A549 (cell line): ENCODE measurements at regions not wholly inside any gene's neighbourhood (a gene's known extent, or its start where the extent isn't known, plus 50 kb on each side); places are given as distances from the start of the nearest gene placed in this dataset.

Experiments
- ATAC-seq, 2 experiments: fragments of 200-7000 bp in 1 of 2; fragments of >200 bp in 1 of 2; cut with Nextera tagmentation in 1 of 2; cut with Tn5 transposase in 1 of 2; 3 replicates each; pipeline versions ENCODE4 v1.8.0 to v1.9.1; 2018 to 2020; ENCODE audit warnings: mild to moderate bottlenecking in 1 of 2, moderate library complexity in 1 of 2
- CTCF ChIA-PET: fragments of 300-600 bp; sonication (Branson Sonifier 250); formaldehyde crosslinking; extraction: SDS; loops from one replicate; lab custom pipeline; 2021; ENCODE audit warnings: antibody characterized with exemption, inconsistent platforms; lab: Yijun Ruan, JAX
- POLR2A ChIA-PET: fragments of 350-600 bp; formaldehyde crosslinking; extraction: SDS; loops from one replicate; lab custom pipeline; 2021; ENCODE audit warnings: antibody characterized with exemption, inconsistent platforms; lab: Yijun Ruan, JAX
- DNase-seq, 2 experiments: peaks; one replicate each; pipeline versions ENCODE4 v3.0.0 to v3.0.0-alpha.2; 2011 to 2016; ENCODE audit warnings: low read depth in 1 of 2, low spot score in 1 of 2
- FAIRE-seq: peaks from 2 replicates; lab custom pipeline; 2011; peaks lifted over from hg19 to GRCh38; lab: Jason Lieb, UNC
- H3K27ac ChIP-seq, 2 experiments: fragments of >200 bp; sonication (Bioruptor Twin); formaldehyde crosslinking; 3 replicates each; pipeline ENCODE4 v1.5.1; 2016 to 2017
- H3K4me1 ChIP-seq: fragments of >200 bp; sonication (Bioruptor Twin); formaldehyde crosslinking; 3 replicates; pipeline ENCODE4 v1.6.1; 2016
- H3K4me2 ChIP-seq: fragments of >200 bp; sonication (Bioruptor Twin); formaldehyde crosslinking; 3 replicates; pipeline ENCODE4 v1.6.1; 2016
- H3K4me3 ChIP-seq: fragments of >200 bp; sonication (Bioruptor Twin); formaldehyde crosslinking; 3 replicates; pipeline ENCODE4 v1.5.1; 2016
- H3K9me3 ChIP-seq: fragments of >200 bp; sonication (Bioruptor Twin); formaldehyde crosslinking; 3 replicates; pipeline ENCODE4 v1.6.1; 2016
- BHLHE40 ChIP-seq: IDR thresholded peaks from 2 replicates; pipeline ENCODE4 v1.6.1; 2012; ENCODE audit warnings: low read depth, low read length, inconsistent platforms
- CBX8 ChIP-seq: fragments of 200-600 bp; sonication (generic); IDR thresholded peaks from 2 replicates; pipeline ENCODE4 v1.6.1; 2016
- CHD4 ChIP-seq: fragments of 200-600 bp; sonication (generic); IDR thresholded peaks from 2 replicates; pipeline ENCODE4 v1.6.1; 2016; ENCODE audit warnings: antibody characterized with exemption, mild to moderate bottlenecking, borderline replicate concordance
- CTCF ChIP-seq: fragments of >200 bp; sonication (Bioruptor Twin); formaldehyde crosslinking; IDR thresholded peaks from 3 replicates; pipeline ENCODE4 v1.5.1; 2016
- EHF ChIP-seq: fragments of 250-450 bp; sonication (Bioruptor Pico); IDR thresholded peaks from 2 replicates; pipeline ENCODE4 v1.5.0; 2020; ENCODE audit warnings: mild to moderate bottlenecking
- EHMT2 ChIP-seq: fragments of 200-600 bp; sonication (generic); IDR thresholded peaks from 2 replicates; pipeline ENCODE4 v1.6.1; 2016; ENCODE audit warnings: antibody characterized with exemption, low read depth, mild to moderate bottlenecking, moderate library complexity
- FOSL2 ChIP-seq, 2 experiments: fragments of 450-650 bp in 1 of 2; fragments of >200 bp in 1 of 2; sonication (Bioruptor Twin) in 1 of 2; formaldehyde crosslinking; IDR thresholded peaks; 2 replicates each; pipeline versions ENCODE4 v1.5.0 to v1.6.1; 2016 to 2020; ENCODE audit warnings: mild to moderate bottlenecking in 1 of 2, moderate library complexity in 1 of 2
- HDAC2 ChIP-seq: fragments of 200-600 bp; sonication (generic); IDR thresholded peaks from 2 replicates; pipeline ENCODE4 v1.6.1; 2016
- HEYL ChIP-seq: fragments of 250-450 bp; sonication (Bioruptor Pico); IDR thresholded peaks from 2 replicates; pipeline ENCODE4 v1.8.0; 2021; ENCODE audit warnings: mild to moderate bottlenecking, moderate library complexity
- HMGXB4 ChIP-seq: fragments of 250-450 bp; sonication (Bioruptor Pico); IDR thresholded peaks from 2 replicates; pipeline ENCODE4 v1.5.0; 2021; ENCODE audit warnings: mild to moderate bottlenecking, moderate library complexity, borderline replicate concordance
- HOXB5 ChIP-seq: fragments of 250-450 bp; sonication (Bioruptor Pico); IDR thresholded peaks from 2 replicates; pipeline ENCODE4 v1.5.0; 2020; ENCODE audit warnings: mild to moderate bottlenecking, moderate library complexity
- JUN ChIP-seq, 2 experiments: fragments of >200 bp; sonication (Bioruptor Twin); formaldehyde crosslinking; IDR thresholded peaks; 2 replicates in 1 of 2; 3 replicates in 1 of 2; pipeline ENCODE4 v1.6.1; 2016 to 2017
- KDM5A ChIP-seq: fragments of 200-600 bp; sonication (generic); IDR thresholded peaks from 2 replicates; pipeline ENCODE4 v1.6.1; 2016; ENCODE audit warnings: antibody characterized with exemption, mild to moderate bottlenecking
- MAFK ChIP-seq: fragments of 450-650 bp; IDR thresholded peaks from 2 replicates; pipeline ENCODE4 v1.6.1; 2014; ENCODE audit not compliant: partially characterized antibody
- MAZ ChIP-seq: fragments of 150-350 bp; IDR thresholded peaks from 2 replicates; pipeline ENCODE4 v1.6.1; 2014; ENCODE audit warnings: antibody characterized with exemption, low read depth, low read length, borderline replicate concordance
- NFE2L2 ChIP-seq: fragments of 150-350 bp; conservative IDR thresholded peaks from 2 replicates; pipeline ENCODE4 v1.6.1; 2014; ENCODE audit warnings: low read length
- NPAS2 ChIP-seq: fragments of 250-450 bp; sonication (Bioruptor Pico); IDR thresholded peaks from 2 replicates; pipeline ENCODE4 v1.8.0; 2022; ENCODE audit warnings: mild to moderate bottlenecking, moderate library complexity, borderline replicate concordance
- PHF8 ChIP-seq: fragments of 200-600 bp; sonication (generic); IDR thresholded peaks from 2 replicates; pipeline ENCODE4 v1.6.1; 2016; ENCODE audit warnings: low read depth, mild to moderate bottlenecking, antibody characterized with exemption, moderate library complexity, borderline replicate concordance
- POLR2AphosphoS2 ChIP-seq: conservative IDR thresholded peaks from 2 replicates; pipeline ENCODE4 v1.6.1; 2012; ENCODE audit warnings: low read length, improper control_type of control experiment, inconsistent platforms
- RCOR1 ChIP-seq: fragments of 150-350 bp; IDR thresholded peaks from 2 replicates; pipeline ENCODE4 v1.6.1; 2014; ENCODE audit warnings: antibody characterized with exemption, low read length, low read depth
- RFX5 ChIP-seq: fragments of 450-650 bp; IDR thresholded peaks from 2 replicates; pipeline ENCODE4 v1.7.1; 2014; ENCODE audit warnings: antibody characterized with exemption, mild to moderate bottlenecking, moderate library complexity
- RNF2 ChIP-seq: fragments of 200-600 bp; sonication (generic); IDR thresholded peaks from 2 replicates; pipeline ENCODE4 v1.6.1; 2016; ENCODE audit warnings: low read depth, mild to moderate bottlenecking, antibody characterized with exemption, moderate library complexity, borderline replicate concordance
- SMC3 ChIP-seq: fragments of >200 bp; sonication (Bioruptor Twin); formaldehyde crosslinking; IDR thresholded peaks from 3 replicates; pipeline ENCODE4 v1.6.1; 2018; ENCODE audit warnings: inconsistent platforms
- TFCP2L1 ChIP-seq: fragments of 250-450 bp; sonication (Bioruptor Pico); IDR thresholded peaks from 2 replicates; pipeline ENCODE4 v1.5.0; 2021; ENCODE audit warnings: mild to moderate bottlenecking
- TP53 ChIP-seq: fragments of 250-450 bp; sonication (Bioruptor Pico); IDR thresholded peaks from 2 replicates; pipeline ENCODE4 v1.5.0; 2021; ENCODE audit warnings: mild to moderate bottlenecking, moderate library complexity
- WGBS: methylation state at CpG from one replicate; pipeline ENCODE4 v1.1.6; 2017; ENCODE audit errors: missing lambda C conversion rate; 5-methylcytosine and 5-hydroxymethylcytosine counted together

DNA sequence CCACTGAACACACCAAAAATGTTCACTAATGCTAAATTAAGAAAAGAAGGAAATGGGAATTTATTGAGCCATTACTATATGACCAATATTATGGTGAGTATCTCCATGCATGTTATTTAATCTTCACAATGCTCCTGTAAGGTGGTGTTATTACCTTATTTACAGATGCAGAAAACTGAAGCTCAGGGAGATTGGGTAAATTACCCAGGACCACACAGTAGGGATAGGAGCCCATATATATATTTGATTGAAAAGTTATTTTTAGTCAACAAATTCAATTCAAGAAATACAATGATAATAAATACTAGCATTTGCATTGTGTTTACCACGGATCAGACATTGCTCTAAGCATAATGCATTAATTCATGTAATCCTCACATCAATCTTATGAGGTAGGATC, 202.2 kb upstream of the FBXO11 start:
- Histone ChIP-seq H3K4me1 (peaks cover 45% of the 10 kb centered on the region), H3K27ac (peak overlapping the region in 1 of 2 experiments; percentile 82; a peak in 3 of 6 replicates), H3K4me3 (no peak overlapping the region), H3K9me3 (no peaks in the 10 kb centered on the region), H3K4me2 (no peak overlapping the region)
- ChIA-PET CTCF (interaction anchor here (0.7 to 6.7 kb wide), 9 partner anchors 201 to 668 kb away, joined by 3 to 135 read pairs (median 9); partner anchors contain the start of gene FBXO11), POLR2A (no interaction called here)
- FAIRE-seq, result no peak
- no peak for DNase-seq
- TF ChIP-seq POLR2AphosphoS2 (no peak), FOSL2 (IDR thresholded peaks at IDR 0.05) (no peak), FOSL2 (CRISPR knock-in tag; IDR thresholded peaks at IDR 0.05) (no peak), MAFK (no peak), SMC3 (no peak), TFCP2L1 (CRISPR knock-in tag) (no peak), CBX8 (no peak), EHF (CRISPR knock-in tag) (no peak), CTCF (no peak), HEYL (CRISPR knock-in tag) (no peak), HOXB5 (no peak), NPAS2 (CRISPR knock-in tag) (no peak), NFE2L2 (no peak), HMGXB4 (CRISPR knock-in tag) (no peak), BHLHE40 (no peak), RCOR1 (no peak), HDAC2 (no peak)
- WGBS, result 78% methylated on average over 1 of the region's 1 CpG
- no peak for ATAC-seq

GRCh38 chr2:48109491-48110204, 203.3 kb upstream of the FBXO11 start:
- no peaks in the 10 kb centered on the region for H3K9me3 ChIP-seq
- FAIRE-seq, result no peak
- peak overlapping the region; percentile 12 to 52; a peak in 4 of 6 replicates for H3K27ac ChIP-seq
- ChIA-PET POLR2A (no interaction called here), CTCF (interaction anchor here (0.6 to 6.7 kb wide), 9 partner anchors 144 to 490 kb away, joined by 3 to 135 read pairs (median 4); no protein-coding TSS in a partner anchor)
- no peak for DNase-seq
- TF ChIP-seq SMC3 (no peak), MAZ (no peak), PHF8 (no peak), HMGXB4 (CRISPR knock-in tag) (no peak), CHD4 (no peak), KDM5A (no peak), EHMT2 (no peak), TP53 (CRISPR knock-in tag) (no peak), RFX5 (no peak), JUN (IDR thresholded peaks at IDR 0.05) (no peak), NPAS2 (CRISPR knock-in tag) (no peak), FOSL2 (IDR thresholded peaks at IDR 0.05) (no peak), FOSL2 (CRISPR knock-in tag; IDR thresholded peaks at IDR 0.05) (no peak), RNF2 (no peak)
- no peak for ATAC-seq
- peaks cover 57% of the 10 kb centered on the region for H3K4me1 ChIP-seq
- H3K4me2 ChIP-seq, result no peak overlapping the region
- no peak overlapping the region for H3K4me3 ChIP-seq
- WGBS, result 79% methylated on average over 4 of the region's 4 CpGs
